IMR-90 (cell line): ENCODE measurements at regions not wholly inside any gene's neighbourhood (a gene's known extent, or its start where the extent isn't known, plus 50 kb on each side); places are given as distances from the start of the nearest gene placed in this dataset.

Experiments used
- ATAC-seq: fragments of 200-7000 bp; cut with Tn5 transposase; 2 replicates; pipeline ENCODE4 v1.9.1; 2020; ENCODE audit warnings: low read depth, mild to moderate bottlenecking, moderate library complexity
- BruUV-seq: library from RNA; stranded (reverse); fragments of 400-500 nt; replicated peaks from 2 replicates; lab custom pipeline; 2021; lab: Mats Ljungman, UMichigan
- CTCF ChIA-PET: fragments of 300-600 bp; formaldehyde crosslinking; extraction: SDS; loops from one replicate; lab custom pipeline; 2021; ENCODE audit warnings: antibody characterized with exemption; lab: Yijun Ruan, JAX
- POLR2A ChIA-PET: fragments of 300-600 bp; sonication (Branson Sonifier 250); formaldehyde crosslinking; loops from one replicate; lab custom pipeline; 2022; ENCODE audit warnings: antibody characterized with exemption; ENCODE audit not compliant: unreplicated experiment; lab: Charles Lee
- DNase-seq: peaks from one replicate; pipeline ENCODE4 v3.0.0; 2013
- H2AFZ ChIP-seq: replicated peaks from 2 replicates; pipeline ENCODE3; 2013; ENCODE audit warnings: low read length, mild to moderate bottlenecking; ENCODE audit not compliant: poor library complexity
- H2AK5ac ChIP-seq: 2 replicates; pipeline ENCODE4 v1.6.1; 2013; ENCODE audit warnings: low read depth, low read length, inconsistent platforms
- H2AK9ac ChIP-seq: replicated peaks from 2 replicates; pipeline ENCODE3; 2013; ENCODE audit warnings: mild to moderate bottlenecking, low read depth, low read length, moderate library complexity; ENCODE audit not compliant: poor library complexity
- H2BK120ac ChIP-seq: 2 replicates; pipeline ENCODE4 v1.6.1; 2013; ENCODE audit warnings: low read depth, low read length, inconsistent platforms
- H2BK15ac ChIP-seq: 3 replicates; pipeline ENCODE4 v1.6.1; 2013; ENCODE audit warnings: low read depth, low read length, inconsistent platforms
- H2BK20ac ChIP-seq: 2 replicates; pipeline ENCODE4 v1.6.1; 2013; ENCODE audit warnings: low read depth, mild to moderate bottlenecking, inconsistent platforms, low read length, moderate library complexity
- H2BK5ac ChIP-seq: 2 replicates; pipeline ENCODE4 v1.6.1; 2013; ENCODE audit warnings: mild to moderate bottlenecking, low read depth, low read length, inconsistent platforms; ENCODE audit not compliant: poor library complexity, severe bottlenecking
- H3K14ac ChIP-seq: replicated peaks from 2 replicates; pipeline ENCODE4 v1.6.1; 2013; ENCODE audit warnings: low read depth, low read length, inconsistent platforms
- H3K18ac ChIP-seq: 2 replicates; pipeline ENCODE4 v1.6.1; 2013; ENCODE audit warnings: low read depth, low read length, control low read depth
- H3K23ac ChIP-seq: 2 replicates; pipeline ENCODE4 v1.6.1; 2013; ENCODE audit warnings: low read depth, low read length, inconsistent platforms
- H3K27ac ChIP-seq: 2 replicates; pipeline ENCODE4 v1.5.1; 2013; ENCODE audit warnings: mild to moderate bottlenecking, control low read depth, low read length; ENCODE audit not compliant: insufficient read depth
- H3K27me3 ChIP-seq: 2 replicates; pipeline ENCODE4 v1.6.1; 2013; ENCODE audit warnings: low read length; ENCODE audit not compliant: control insufficient read depth, insufficient read depth
- H3K36me3 ChIP-seq: 2 replicates; pipeline ENCODE4 v1.6.1; 2013; ENCODE audit warnings: low read length, mixed read lengths; ENCODE audit not compliant: control insufficient read depth, insufficient read depth
- H3K4ac ChIP-seq: 2 replicates; pipeline ENCODE4 v1.6.1; 2013; ENCODE audit warnings: low read depth, low read length, inconsistent platforms
- H3K4me1 ChIP-seq: 2 replicates; pipeline ENCODE4 v1.6.1; 2013; ENCODE audit warnings: low read length, mixed read lengths; ENCODE audit not compliant: control insufficient read depth, insufficient read depth
- H3K4me2 ChIP-seq: 2 replicates; pipeline ENCODE4 v1.6.1; 2013; ENCODE audit warnings: low read depth, mild to moderate bottlenecking, control low read depth, low read length, moderate library complexity
- H3K4me3 ChIP-seq: 2 replicates; pipeline ENCODE4 v1.5.1; 2013; ENCODE audit warnings: low read depth, mild to moderate bottlenecking, control low read depth, low read length, moderate library complexity; ENCODE audit not compliant: insufficient read depth
- H3K56ac ChIP-seq: 2 replicates; pipeline ENCODE4 v1.6.1; 2013; ENCODE audit warnings: low read length, inconsistent platforms; ENCODE audit not compliant: insufficient read depth; ENCODE audit errors: extremely low read depth
- H3K79me1 ChIP-seq, 2 experiments: 2 replicates each; pipeline ENCODE4 v1.6.1; 2013; ENCODE audit warnings: low read length in 2 of 2, inconsistent platforms in 1 of 2, low read depth in 1 of 2
- H3K9ac ChIP-seq: 2 replicates; pipeline ENCODE4 v1.6.1; 2013; ENCODE audit warnings: low read depth, low read length, control low read depth
- H3K9me1 ChIP-seq: 2 replicates; pipeline ENCODE4 v1.6.1; 2013; ENCODE audit warnings: low read length, inconsistent platforms; ENCODE audit not compliant: insufficient read depth
- H3K9me3 ChIP-seq: 2 replicates; pipeline ENCODE4 v1.6.1; 2013; ENCODE audit warnings: low read length; ENCODE audit not compliant: control insufficient read depth, insufficient read depth
- H4K20me1 ChIP-seq: 2 replicates; pipeline ENCODE4 v1.6.1; 2013; ENCODE audit warnings: low read length, inconsistent platforms; ENCODE audit not compliant: insufficient read depth
- H4K5ac ChIP-seq: 2 replicates; pipeline ENCODE4 v1.6.1; 2013; ENCODE audit warnings: mild to moderate bottlenecking, low read depth, low read length, control low read depth
- H4K8ac ChIP-seq, 2 experiments: 2 replicates each; pipeline ENCODE4 v1.6.1; 2013; ENCODE audit warnings: low read depth in 2 of 2, low read length in 2 of 2, control low read depth in 1 of 2, inconsistent platforms in 1 of 2
- H4K91ac ChIP-seq: 2 replicates; pipeline ENCODE4 v1.6.1; 2013; ENCODE audit warnings: low read depth, low read length, inconsistent platforms; ENCODE audit not compliant: insufficient read depth
- POLR2A ChIP-seq: IDR thresholded peaks from 2 replicates; pipeline ENCODE4 v1.6.1; 2012; ENCODE audit warnings: mild to moderate bottlenecking, low read depth, low read length
- RAD21 ChIP-seq: IDR thresholded peaks from 2 replicates; pipeline ENCODE4 v1.6.1; 2012; ENCODE audit warnings: low read length, improper control_type of control experiment
- RFX5 ChIP-seq: IDR thresholded peaks from 2 replicates; pipeline ENCODE4 v1.8.0; 2012; ENCODE audit warnings: low read depth, mild to moderate bottlenecking, low read length, moderate library complexity
- WGBS, 2 experiments: methylation state at CpG; one replicate each; pipeline versions ENCODE4 v1.1.5 to v1.1.7; 2013; ENCODE audit warnings: missing lambda C conversion rate in 2 of 2; ENCODE audit not compliant: insufficient read length in 1 of 2; ENCODE audit errors: extremely low coverage in 2 of 2; 5-methylcytosine and 5-hydroxymethylcytosine counted together
- dilution Hi-C: fragments of 300-500 bp; cut with HindIII; formaldehyde crosslinking; loops from one replicate; pipeline ENCODE4 v1.14.3; 2018; ENCODE audit warnings: low sequenced_read_pairs; ENCODE audit not compliant: unreplicated experiment
- in situ Hi-C: fragments of 300-500 bp; cut with MboI; formaldehyde crosslinking; loops from 3 replicates; pipeline ENCODE4 v1.14.3; 2019; ENCODE audit warnings: low sequenced_read_pairs, inconsistent platforms, mixed read lengths
- intact Hi-C: fragments of 100-400 bp; cut with micrococcal nuclease; formaldehyde crosslinking; loops from 2 replicates; pipeline ENCODE4 v1.10.0; 2022

GRCh38 chr3:191557322-191557721 is 96.4 kb downstream of the PYDC2 start:
- H2BK120ac ChIP-seq, result no peak overlapping the region
- no TSS peak for BruUV-seq
- no peaks in the 10 kb centered on the region for H3K27me3 ChIP-seq
- H4K91ac ChIP-seq, result no peak overlapping the region
- H3K4me2 ChIP-seq, result no peak overlapping the region
- no peak overlapping the region for H3K27ac ChIP-seq
- no peaks in the 10 kb centered on the region for H3K9me1 ChIP-seq
- no peak overlapping the region for H3K56ac ChIP-seq
- no peak for TF ChIP-seq RFX5
- TF ChIP-seq RAD21, result no peak
- TF ChIP-seq POLR2A, result no peak
- in situ Hi-C loops, result no loop called here
- no peak overlapping the region for H3K9ac ChIP-seq
- H3K4me1 ChIP-seq, result no peaks in the 10 kb centered on the region
- H3K14ac ChIP-seq, result no peak overlapping the region
- no peak overlapping the region for H4K8ac ChIP-seq
- no peak overlapping the region for H3K4me3 ChIP-seq
- ChIA-PET CTCF (no interaction called here), POLR2A (no interaction called here)
- no peak overlapping the region for H2AK5ac ChIP-seq
- no peak overlapping the region for H2AK9ac ChIP-seq
- no peak overlapping the region for H4K5ac ChIP-seq
- no peaks in the 10 kb centered on the region for H3K9me3 ChIP-seq
- H2BK20ac ChIP-seq, result no peak overlapping the region
- H3K18ac ChIP-seq, result no peak overlapping the region
- no peak overlapping the region for H3K23ac ChIP-seq
- no peaks in the 10 kb centered on the region for H4K20me1 ChIP-seq
- H2AFZ ChIP-seq, result no peak overlapping the region
- intact Hi-C loops, result no loop called here
- ATAC-seq (no peak), DNase-seq (no peak)
- dilution Hi-C loops, result no loop called here
- H3K36me3 ChIP-seq, result no peaks in the 10 kb centered on the region
- H3K79me1 ChIP-seq, result no peaks in the 10 kb centered on the region
- WGBS, 2 experiments, result no CpG with 5 or more reads among the region's 2 CpGs
- H2BK5ac ChIP-seq, result no peak overlapping the region
- no peak overlapping the region for H3K4ac ChIP-seq
- no peak overlapping the region for H2BK15ac ChIP-seq
